ENCODE measurements at regions not wholly inside any gene's neighbourhood (a gene's known extent, or its start where the extent isn't known, plus 50 kb on each side); places are given as distances from the start of the nearest gene placed in this dataset.

DNA sequence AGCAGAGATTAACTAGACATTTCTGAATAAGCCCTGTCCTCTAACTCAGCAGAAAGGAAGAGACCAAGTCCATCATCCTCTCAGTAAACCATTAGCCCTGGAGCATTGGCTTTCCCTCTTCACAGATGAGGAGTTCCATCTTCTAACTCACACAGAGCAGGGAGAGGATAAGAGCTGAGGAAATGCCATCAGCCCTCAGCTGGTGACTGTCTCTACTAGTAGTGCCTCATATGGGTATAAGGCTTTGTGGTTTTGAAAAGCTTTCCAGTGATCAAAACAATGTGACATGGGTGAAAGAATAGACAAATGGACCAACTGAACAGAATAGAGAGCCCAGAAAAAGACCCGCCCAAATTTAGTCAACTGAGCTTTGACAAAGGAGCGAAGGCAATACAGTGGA, 197.2 kb upstream of the NUDT4 start:
- no peak for DNase-seq

DNA sequence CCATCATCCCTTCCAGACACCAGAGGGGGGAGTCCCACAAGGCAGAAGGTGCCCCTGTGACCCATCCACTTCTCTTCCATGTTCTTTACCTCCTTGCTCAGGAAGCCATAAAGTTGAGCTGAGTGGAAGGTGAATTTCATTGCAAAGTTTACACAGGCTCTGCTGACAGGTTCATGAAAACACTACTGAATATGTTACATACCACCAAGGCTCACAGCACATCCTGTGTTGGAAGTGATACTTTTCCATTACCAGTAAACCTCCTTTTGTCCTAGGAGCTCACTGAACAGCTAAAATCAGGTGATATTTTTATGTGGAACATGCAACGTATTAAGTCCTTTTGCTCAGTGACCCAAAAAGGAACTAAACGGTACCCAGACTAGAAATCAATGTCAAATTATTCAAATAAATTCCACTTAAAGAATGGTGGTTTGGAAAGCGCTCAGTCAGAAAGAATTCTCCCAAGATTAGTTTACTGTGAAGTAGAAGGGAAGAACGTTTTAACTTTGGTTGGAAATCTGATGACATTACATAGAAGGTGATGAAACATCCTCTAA, 196.2 kb upstream of the NUDT4 start:
- no peak for DNase-seq

GRCh38 chr12:93183940-93184671, 193.6 kb upstream of the NUDT4 start:
- DNase-seq: peak; percentile 6 to 36

GRCh38 chr12:93184672-93185368, 192.9 kb upstream of the NUDT4 start:
- DNase-seq: no peak

- DNase-seq: no peak
Observed at GRCh38 chr12:93185369-93185741, 192.4 kb upstream of the NUDT4 start.

- DNase-seq: no peak
Observed at GRCh38 chr12:93186131-93186530, 191.6 kb upstream of the NUDT4 start.

DNA sequence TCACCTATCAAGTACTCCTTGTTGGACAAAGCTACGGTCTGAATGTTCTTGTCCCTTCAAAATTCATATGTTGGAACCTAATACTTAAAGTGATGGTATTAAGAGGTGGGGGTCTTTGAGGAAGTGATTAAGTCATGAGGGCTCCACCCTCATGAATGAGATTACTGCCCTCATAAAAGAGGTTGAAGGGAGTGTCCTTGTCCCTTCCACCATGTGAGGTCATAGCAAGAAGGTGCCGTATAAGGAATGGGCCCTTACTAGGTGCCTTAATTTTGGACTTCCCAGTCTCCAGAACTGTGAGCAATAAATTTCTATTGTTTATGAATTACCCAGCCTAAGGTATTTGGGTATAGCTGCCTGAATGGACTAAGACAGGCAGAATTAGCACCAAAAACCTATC, 191.1 kb upstream of the NUDT4 start:
- no peak for DNase-seq

DNA sequence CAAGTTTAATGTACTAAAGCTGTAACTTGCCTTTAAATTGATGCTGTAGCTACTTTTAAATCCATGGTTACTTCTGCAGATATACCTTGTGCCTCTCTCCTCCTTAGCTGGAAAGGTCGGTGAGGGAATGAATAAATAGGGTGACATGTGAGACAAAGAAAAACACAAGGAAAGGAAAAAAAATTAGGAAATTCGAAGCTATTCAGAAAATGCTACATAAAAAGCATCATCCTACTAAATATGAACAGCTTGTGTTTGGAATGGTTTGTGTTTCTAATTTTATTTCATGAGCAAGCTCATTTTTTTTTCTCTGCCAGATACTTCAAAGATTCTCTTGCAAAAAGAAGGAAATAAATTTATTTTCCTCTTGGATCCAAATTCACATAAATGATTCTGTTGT, 186.3 kb upstream of the NUDT4 start:
- DNase-seq: no peak

DNA sequence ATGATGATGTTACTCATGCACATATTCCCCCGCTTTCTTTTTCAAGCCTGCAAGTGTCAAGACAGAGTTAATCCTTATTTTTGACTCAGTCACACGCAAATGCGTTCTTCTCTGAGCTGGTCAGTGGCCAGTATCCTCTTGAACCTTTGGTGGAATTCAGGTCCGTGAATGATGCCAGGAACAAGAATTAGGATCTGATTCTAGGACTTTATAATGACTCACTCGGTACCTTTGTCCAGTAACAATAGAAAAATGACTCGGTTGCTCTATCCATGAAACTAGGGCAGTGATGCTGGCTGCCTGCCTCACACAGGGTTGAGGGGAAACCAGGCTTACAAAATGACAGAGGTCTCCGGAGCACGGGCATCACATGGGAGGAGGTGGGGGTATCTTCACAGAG, 185.8 kb upstream of the NUDT4 start:
- no peak for DNase-seq

DNA sequence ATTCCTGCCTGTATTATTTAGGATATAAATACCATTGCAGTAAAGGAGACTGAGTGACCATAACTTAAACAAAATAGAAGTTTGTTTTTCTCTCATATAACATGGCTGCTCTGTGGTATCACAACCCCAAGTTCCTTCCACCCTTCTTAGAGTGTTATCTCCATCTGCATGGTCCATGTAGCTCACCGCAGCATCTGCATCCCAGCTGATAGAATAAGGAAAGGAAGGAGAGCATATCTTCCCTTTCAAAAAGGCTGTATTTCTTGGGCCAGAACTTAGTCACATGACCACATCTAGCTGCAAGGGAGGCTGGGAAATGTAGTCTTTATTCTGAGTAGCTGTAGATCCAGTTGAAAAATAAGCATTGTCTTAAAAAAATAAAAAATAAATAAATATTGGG, 184.8 kb upstream of the NUDT4 start:
- DNase-seq: no peak

DNA sequence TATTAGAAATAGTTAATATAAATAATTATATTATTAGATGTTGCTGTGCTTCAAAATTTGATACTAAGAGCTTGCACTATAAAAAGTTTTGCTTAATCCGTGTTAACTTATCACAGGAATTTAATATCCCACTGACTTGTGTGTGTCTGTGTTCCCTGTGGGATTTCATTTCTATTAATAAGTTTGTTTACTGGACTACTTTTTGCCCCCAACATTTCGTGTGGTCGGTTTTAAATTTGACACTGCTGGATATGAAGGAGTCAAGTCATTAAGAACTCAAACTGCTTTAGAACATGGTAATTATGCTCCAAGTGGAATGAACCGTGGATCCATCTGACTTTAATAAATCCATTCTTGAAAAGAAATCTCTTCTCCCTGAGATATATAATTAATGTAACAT, 182.2 kb upstream of the NUDT4 start:
- DNase-seq: no peak

DNA sequence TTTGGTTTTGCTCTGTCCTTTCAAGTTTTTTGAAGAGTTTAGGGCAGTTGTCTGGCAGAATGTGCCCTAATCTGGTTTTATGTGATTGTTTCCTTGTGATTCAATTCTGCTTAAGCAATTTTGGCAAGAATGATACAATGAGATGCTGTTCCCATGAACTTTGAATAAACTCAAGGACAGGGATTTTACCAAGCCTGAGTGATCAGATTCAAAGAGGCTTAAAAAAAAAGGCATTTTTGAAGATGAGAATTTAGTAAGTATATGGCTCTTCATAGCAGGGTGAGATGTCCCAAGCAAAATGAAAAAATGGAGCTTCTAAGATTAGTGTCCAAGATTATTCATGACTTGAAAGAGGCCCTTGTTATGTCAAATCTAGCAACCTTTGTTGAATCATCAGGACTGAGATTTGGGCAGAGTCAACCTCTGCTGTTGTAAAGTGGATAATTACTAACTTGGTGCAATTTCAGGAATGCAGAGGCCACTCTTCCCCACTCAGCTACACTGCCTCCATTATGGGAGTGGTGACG, 180.6 kb upstream of the NUDT4 start:
- no peak for DNase-seq

- no peak for DNase-seq
Observed at GRCh38 chr12:93198086-93198485, 179.6 kb upstream of the NUDT4 start.

DNA sequence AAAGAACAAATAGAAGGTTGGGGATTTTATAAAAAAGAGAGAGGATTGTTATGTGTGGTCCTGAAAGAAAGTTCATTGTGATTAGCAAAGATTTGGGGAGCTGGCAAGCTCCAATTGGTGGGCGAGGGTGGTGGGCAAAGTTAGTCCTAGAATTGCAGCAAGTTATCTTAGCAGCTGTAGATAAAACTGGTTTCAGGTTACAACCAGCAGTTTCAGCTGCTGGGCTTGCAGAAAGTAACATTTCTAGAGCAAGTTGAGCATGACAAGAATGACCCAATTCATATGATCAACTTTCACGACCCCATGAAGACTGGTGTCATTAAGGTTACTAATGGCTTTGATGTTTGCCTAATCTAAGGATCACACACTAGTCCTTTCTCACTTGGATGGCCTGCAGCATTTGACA, 177.9 kb upstream of the NUDT4 start:
- DNase-seq: no peak

DNA sequence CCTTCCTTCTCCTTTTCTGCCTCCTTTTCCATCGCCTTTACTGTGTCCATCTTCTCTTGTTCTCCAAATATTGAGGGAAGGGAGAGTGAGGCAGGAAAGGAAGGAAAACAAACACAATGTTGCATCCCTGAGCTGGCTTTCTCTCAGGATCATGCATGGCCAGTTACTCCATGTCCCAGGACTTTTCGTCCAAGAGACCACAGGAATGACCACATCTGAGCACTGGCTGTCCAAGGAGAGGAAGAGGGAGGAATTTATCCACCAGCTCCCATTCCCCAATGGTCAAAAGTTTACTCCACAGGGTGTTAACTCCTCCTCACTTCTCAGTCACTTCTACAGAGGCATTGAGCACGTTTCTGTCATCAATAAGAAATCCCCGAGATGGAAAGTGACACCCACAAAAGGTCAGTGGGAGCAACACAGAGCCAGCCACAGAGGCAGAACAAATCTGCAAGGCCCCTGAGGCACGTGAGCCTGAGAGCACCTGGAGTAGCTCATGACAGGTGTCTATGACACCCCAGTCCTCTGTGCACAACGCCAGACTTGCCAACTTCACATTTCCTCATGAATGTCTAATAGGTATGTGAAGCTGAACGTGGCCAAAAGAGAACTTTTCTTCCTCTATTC, 177.3 kb upstream of the NUDT4 start:
- no peak for DNase-seq

DNA sequence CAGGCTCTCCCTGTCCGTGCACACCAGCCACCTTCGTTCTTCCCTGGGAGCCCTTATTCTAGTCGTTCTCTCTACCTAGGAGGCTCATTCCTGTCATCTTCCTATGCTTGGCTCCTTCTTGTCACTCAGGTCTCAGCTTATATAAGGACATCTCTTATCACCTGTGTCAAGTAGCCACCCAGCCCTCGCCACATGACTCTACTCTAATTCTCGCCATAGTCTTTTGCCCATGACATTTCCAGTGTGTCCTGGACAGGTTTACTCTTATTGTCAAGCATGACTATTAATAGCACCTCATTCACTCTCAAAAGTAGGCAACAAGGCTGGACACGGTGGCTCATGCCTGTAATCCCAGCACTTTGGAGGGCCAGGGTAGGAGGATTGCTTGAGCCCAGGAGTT, 175.7 kb upstream of the NUDT4 start:
- DNase-seq: no peak

DNA sequence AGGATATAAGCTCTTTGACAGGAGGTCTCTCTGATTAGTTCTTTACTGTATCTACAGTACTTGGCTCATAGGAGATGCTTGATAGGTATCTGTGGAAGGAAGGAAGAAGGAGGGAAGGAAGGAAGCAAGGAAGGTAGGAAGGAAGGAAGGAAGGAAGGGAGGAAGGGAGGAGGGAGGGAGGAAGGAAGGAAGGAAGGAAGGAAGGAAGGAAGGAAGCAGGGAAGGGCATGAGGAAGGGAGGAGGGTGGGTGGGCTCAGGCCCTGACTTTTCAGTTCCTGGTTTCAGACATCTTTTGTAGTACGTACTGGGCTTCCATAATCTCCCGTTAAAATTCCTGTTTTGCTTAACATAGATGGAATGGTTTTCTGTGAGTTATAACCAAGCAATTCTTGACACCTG, 175.0 kb upstream of the NUDT4 start:
- DNase-seq: no peak

GRCh38 chr12:93203361-93203760, 174.4 kb upstream of the NUDT4 start:
- no peak for DNase-seq

- no peak for DNase-seq
Observed at GRCh38 chr12:93204896-93205295, 172.8 kb upstream of the NUDT4 start.

GRCh38 chr12:93205361-93205760, 172.4 kb upstream of the NUDT4 start:
- no peak for DNase-seq

GRCh38 chr12:93208011-93208410, 169.7 kb upstream of the NUDT4 start:
- DNase-seq: no peak

DNA sequence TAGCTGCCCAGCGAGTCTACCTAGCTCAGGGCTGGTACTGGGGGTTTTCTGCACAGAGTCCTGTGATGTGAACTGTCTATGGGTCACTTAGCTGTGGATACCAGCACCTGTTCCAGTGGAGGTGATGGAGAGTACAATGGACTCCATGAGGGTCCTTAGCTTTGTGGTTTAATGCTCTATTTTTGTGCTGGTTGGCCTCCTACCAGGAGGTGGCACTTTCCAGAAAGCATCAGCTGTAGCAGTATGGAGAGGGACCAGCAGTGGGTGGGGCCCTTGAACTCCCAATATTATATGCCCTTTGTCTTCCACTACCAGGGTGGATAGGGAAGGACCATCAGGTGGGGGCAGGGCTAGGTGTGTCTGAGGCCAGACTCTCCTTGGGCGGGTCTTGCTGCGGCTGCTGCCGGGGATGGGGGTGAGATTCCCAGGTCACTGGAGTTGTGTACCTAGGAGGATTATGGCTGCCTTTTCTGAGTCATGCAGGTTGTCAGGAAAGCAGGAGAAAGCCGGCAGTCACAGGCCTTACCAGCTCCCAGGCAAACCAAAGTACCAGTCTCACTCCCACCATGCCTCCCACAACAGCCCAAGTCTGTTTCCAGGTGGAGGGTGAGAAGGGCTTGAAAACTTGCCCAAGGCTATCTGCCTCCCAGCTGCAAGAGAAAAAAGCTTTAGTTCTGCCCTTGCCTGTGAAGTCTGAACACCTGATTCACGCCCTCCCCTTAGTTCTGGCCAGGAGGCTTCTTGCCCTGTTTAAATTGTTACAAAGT, 163.0 kb upstream of the NUDT4 start:
- DNase-seq: no peak

DNA sequence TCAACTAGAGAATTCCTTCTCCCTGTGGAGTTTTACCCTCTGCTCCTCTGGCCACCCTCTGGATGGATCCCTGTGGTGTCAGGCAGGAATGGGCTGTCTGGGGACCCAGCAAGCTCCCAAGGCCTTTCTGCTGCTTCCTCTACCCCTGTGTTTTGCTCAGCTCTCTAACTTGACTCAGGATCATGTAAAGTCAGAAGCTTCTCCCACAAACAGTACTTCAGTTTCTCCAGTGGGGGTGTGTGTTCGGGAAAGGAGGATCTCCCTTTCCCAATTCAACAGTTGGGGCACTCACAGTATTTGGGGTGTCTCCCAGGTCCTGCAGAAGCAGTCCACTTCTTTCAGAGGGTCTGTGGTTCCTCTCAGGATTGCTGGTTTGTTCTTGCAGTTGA, 162.4 kb upstream of the NUDT4 start:
- DNase-seq: no peak
